ENCODE measurements at regions not wholly inside any gene's neighbourhood (a gene's known extent, or its start where the extent isn't known, plus 50 kb on each side); places are given as distances from the start of the nearest gene placed in this dataset.

GRCh38 chr17:34055606-34056005 is 199.5 kb upstream of the CCL2 start:
- H3K27me3 ChIP-seq (replicated peaks in 1 of 2; ENCODE audit: control insufficient read depth in 2 of 2, extremely low read depth in 1 of 2, insufficient read depth in 2 of 2, low read length in 1 of 2) = peaks cover 3 to 8% of the 10 kb centered on the region in 2 experiments
- no peaks in the 10 kb centered on the region for H3K4me1 Mint-ChIP-seq
- no peaks in the 10 kb centered on the region for H3K36me3 Mint-ChIP-seq
- CTCF ChIA-PET = no interaction called here
- H3K27ac ChIP-seq (ENCODE audit: low read length) = no peak overlapping the region
- DNase-seq (no peak), ATAC-seq (replicated peaks in 1 of 4) (no peak)
- WGBS (ENCODE audit: insufficient coverage) = 0% methylated on average over 1 of the region's 3 CpGs
- H3K4me3 Mint-ChIP-seq = no peak overlapping the region
- H3K27me3 Mint-ChIP-seq = peaks cover 20 to 43% of the 10 kb centered on the region in 2 donors
- H3K9me3 Mint-ChIP-seq = peaks cover 0 to 5% (median 4%) of the 10 kb centered on the region in 3 donors
- H3K27ac Mint-ChIP-seq = no peak overlapping the region
- no peaks in the 10 kb centered on the region for H3K4me1 ChIP-seq (ENCODE audit: control insufficient read depth in 1 of 2, extremely low read depth in 1 of 2, insufficient read depth in 2 of 2, low read length in 2 of 2)
- no peak overlapping the region for H3K4me3 ChIP-seq (ENCODE audit: control insufficient read depth in 1 of 2, extremely low read depth in 1 of 2, low read length in 1 of 2)
- H3K36me3 ChIP-seq (ENCODE audit: control insufficient read depth in 2 of 2, extremely low read depth in 1 of 2, insufficient read depth in 1 of 2, low read length in 1 of 2) = no peaks in the 10 kb centered on the region
- POLR2A ChIA-PET = no interaction called here
- H3K9me3 ChIP-seq = no peaks in the 10 kb centered on the region

- H3K27ac Mint-ChIP-seq = no peak overlapping the region
- CTCF ChIA-PET = no interaction called here
- POLR2A ChIA-PET = no interaction called here
Measured at GRCh38 chr17:34059423-34060220, 195.5 kb upstream of the CCL2 start.

GRCh38 chr17:34066528-34066927 is 188.6 kb upstream of the CCL2 start:
- ATAC-seq (replicated peaks in 1 of 4) = no peak
- ChIA-PET CTCF (no interaction called here), POLR2A (no interaction called here)
- Mint-ChIP-seq H3K9me3 (peaks cover 0 to 9% (median 4%) of the 10 kb centered on the region in 3 donors), H3K36me3 (no peaks in the 10 kb centered on the region), H3K4me1 (no peaks in the 10 kb centered on the region), H3K4me3 (no peak overlapping the region), H3K27ac (no peak overlapping the region), H3K27me3 (peaks cover 1 to 3% of the 10 kb centered on the region in 2 donors)
- no peaks in the 10 kb centered on the region for H3K4me1 ChIP-seq (ENCODE audit: control insufficient read depth in 1 of 2, extremely low read depth in 1 of 2, insufficient read depth in 2 of 2, low read length in 2 of 2)
- H3K4me3 ChIP-seq (ENCODE audit: control insufficient read depth in 1 of 2, extremely low read depth in 1 of 2, low read length in 1 of 2) = no peak overlapping the region
- no peaks in the 10 kb centered on the region for H3K9me3 ChIP-seq
- 83% methylated on average over 1 of the region's 3 CpGs for WGBS (ENCODE audit: insufficient coverage)
- no peak for DNase-seq
- H3K27ac ChIP-seq (ENCODE audit: low read length) = no peak overlapping the region
- H3K27me3 ChIP-seq (replicated peaks in 1 of 2; ENCODE audit: control insufficient read depth in 2 of 2, extremely low read depth in 1 of 2, insufficient read depth in 2 of 2, low read length in 1 of 2) = no peaks in the 10 kb centered on the region
- H3K36me3 ChIP-seq (ENCODE audit: control insufficient read depth in 2 of 2, extremely low read depth in 1 of 2, insufficient read depth in 1 of 2, low read length in 1 of 2) = no peaks in the 10 kb centered on the region

More at GRCh38 chr17:34059423-34060220, 195.5 kb upstream of the CCL2 start:
- peaks cover 19 to 33% of the 10 kb centered on the region in 2 donors for H3K27me3 Mint-ChIP-seq
- H3K4me3 ChIP-seq (ENCODE audit: control insufficient read depth in 1 of 2, extremely low read depth in 1 of 2, low read length in 1 of 2) = no peak overlapping the region
- H3K9me3 Mint-ChIP-seq = peaks cover 5 to 13% (median 5%) of the 10 kb centered on the region in 3 donors
- H3K4me1 Mint-ChIP-seq = no peaks in the 10 kb centered on the region
- H3K27me3 ChIP-seq (replicated peaks in 1 of 2; ENCODE audit: control insufficient read depth in 2 of 2, extremely low read depth in 1 of 2, insufficient read depth in 2 of 2, low read length in 1 of 2) = peaks cover 0 to 8% of the 10 kb centered on the region in 2 experiments
- WGBS (ENCODE audit: insufficient coverage) = 81% methylated on average over 6 of the region's 10 CpGs
- H3K4me1 ChIP-seq (ENCODE audit: control insufficient read depth in 1 of 2, extremely low read depth in 1 of 2, insufficient read depth in 2 of 2, low read length in 2 of 2) = no peaks in the 10 kb centered on the region
- no peaks in the 10 kb centered on the region for H3K36me3 ChIP-seq (ENCODE audit: control insufficient read depth in 2 of 2, extremely low read depth in 1 of 2, insufficient read depth in 1 of 2, low read length in 1 of 2)
- H3K36me3 Mint-ChIP-seq = no peaks in the 10 kb centered on the region
- DNase-seq (no peak), ATAC-seq (replicated peaks in 1 of 4) (no peak)
- H3K4me3 Mint-ChIP-seq = no peak overlapping the region
- no peaks in the 10 kb centered on the region for H3K9me3 ChIP-seq
- H3K27ac ChIP-seq (ENCODE audit: low read length) = no peak overlapping the region

GRCh38 chr17:34067011-34067410 is 188.1 kb upstream of the CCL2 start:
- Mint-ChIP-seq H3K4me3 (no peak overlapping the region), H3K27me3 (peaks cover 1 to 3% of the 10 kb centered on the region in 2 donors), H3K9me3 (peaks cover 0 to 9% (median 4%) of the 10 kb centered on the region in 3 donors), H3K4me1 (no peaks in the 10 kb centered on the region), H3K36me3 (no peaks in the 10 kb centered on the region), H3K27ac (no peak overlapping the region)
- Histone ChIP-seq H3K4me3 (ENCODE audit: control insufficient read depth in 1 of 2, extremely low read depth in 1 of 2, low read length in 1 of 2) (no peak overlapping the region), H3K36me3 (ENCODE audit: control insufficient read depth in 2 of 2, extremely low read depth in 1 of 2, insufficient read depth in 1 of 2, low read length in 1 of 2) (no peaks in the 10 kb centered on the region), H3K27ac (ENCODE audit: low read length) (no peak overlapping the region), H3K9me3 (no peaks in the 10 kb centered on the region), H3K27me3 (replicated peaks in 1 of 2; ENCODE audit: control insufficient read depth in 2 of 2, extremely low read depth in 1 of 2, insufficient read depth in 2 of 2, low read length in 1 of 2) (peaks cover 0 to under 1% of the 10 kb centered on the region in 2 experiments), H3K4me1 (ENCODE audit: control insufficient read depth in 1 of 2, extremely low read depth in 1 of 2, insufficient read depth in 2 of 2, low read length in 2 of 2) (no peaks in the 10 kb centered on the region)
- DNase-seq (no peak), ATAC-seq (replicated peaks in 1 of 4) (no peak)
- ChIA-PET POLR2A (no interaction called here), CTCF (no interaction called here)
- no CpG with 5 or more reads among the region's 2 CpGs for WGBS (ENCODE audit: insufficient coverage)

- Mint-ChIP-seq H3K36me3 (no peaks in the 10 kb centered on the region), H3K9me3 (peaks cover 0 to 6% (median 4%) of the 10 kb centered on the region in 3 donors), H3K4me3 (no peak overlapping the region), H3K27me3 (peaks cover 1 to 3% of the 10 kb centered on the region in 2 donors), H3K4me1 (no peaks in the 10 kb centered on the region), H3K27ac (no peak overlapping the region)
- Histone ChIP-seq H3K4me1 (ENCODE audit: control insufficient read depth in 1 of 2, extremely low read depth in 1 of 2, insufficient read depth in 2 of 2, low read length in 2 of 2) (no peaks in the 10 kb centered on the region), H3K9me3 (no peaks in the 10 kb centered on the region), H3K27ac (ENCODE audit: low read length) (no peak overlapping the region), H3K27me3 (replicated peaks in 1 of 2; ENCODE audit: control insufficient read depth in 2 of 2, extremely low read depth in 1 of 2, insufficient read depth in 2 of 2, low read length in 1 of 2) (peaks cover 0 to 3% of the 10 kb centered on the region in 2 experiments), H3K36me3 (ENCODE audit: control insufficient read depth in 2 of 2, extremely low read depth in 1 of 2, insufficient read depth in 1 of 2, low read length in 1 of 2) (no peaks in the 10 kb centered on the region), H3K4me3 (ENCODE audit: control insufficient read depth in 1 of 2, extremely low read depth in 1 of 2, low read length in 1 of 2) (no peak overlapping the region)
- DNase-seq = no peak
- 17% methylated on average over 1 of the region's 1 CpG for WGBS (ENCODE audit: insufficient coverage)
- ChIA-PET POLR2A (no interaction called here), CTCF (no interaction called here)
- ATAC-seq (replicated peaks in 1 of 4) = no peak
Measured at GRCh38 chr17:34068571-34068970, 186.5 kb upstream of the CCL2 start.

GRCh38 chr17:34070712-34071111 is 184.4 kb upstream of the CCL2 start:
- no peaks in the 10 kb centered on the region for H3K4me1 Mint-ChIP-seq
- no peak for DNase-seq
- no peak overlapping the region for H3K27ac Mint-ChIP-seq
- H3K27me3 ChIP-seq (replicated peaks in 1 of 2; ENCODE audit: control insufficient read depth in 2 of 2, extremely low read depth in 1 of 2, insufficient read depth in 2 of 2, low read length in 1 of 2) = peaks cover 0 to 3% of the 10 kb centered on the region in 2 experiments
- no peak overlapping the region for H3K4me3 Mint-ChIP-seq
- H3K27ac ChIP-seq (ENCODE audit: low read length) = no peak overlapping the region
- no peaks in the 10 kb centered on the region for H3K9me3 Mint-ChIP-seq
- POLR2A ChIA-PET = no interaction called here
- no peak for ATAC-seq (replicated peaks in 1 of 4)
- CTCF ChIA-PET = no interaction called here
- H3K27me3 Mint-ChIP-seq = peaks cover 0 to 3% of the 10 kb centered on the region in 2 donors
- WGBS (ENCODE audit: insufficient coverage) = no CpG with 5 or more reads among the region's 4 CpGs
- no peak overlapping the region for H3K4me3 ChIP-seq (ENCODE audit: control insufficient read depth in 1 of 2, extremely low read depth in 1 of 2, low read length in 1 of 2)
- H3K36me3 Mint-ChIP-seq = no peaks in the 10 kb centered on the region
- H3K9me3 ChIP-seq = no peaks in the 10 kb centered on the region
- no peaks in the 10 kb centered on the region for H3K36me3 ChIP-seq (ENCODE audit: control insufficient read depth in 2 of 2, extremely low read depth in 1 of 2, insufficient read depth in 1 of 2, low read length in 1 of 2)
- no peaks in the 10 kb centered on the region for H3K4me1 ChIP-seq (ENCODE audit: control insufficient read depth in 1 of 2, extremely low read depth in 1 of 2, insufficient read depth in 2 of 2, low read length in 2 of 2)
